ENCODE measurements at regions not wholly inside any gene's neighbourhood (a gene's known extent, or its start where the extent isn't known, plus 50 kb on each side); places are given as distances from the start of the nearest gene placed in this dataset.

GRCh38 chr21:43351501-43352153 is 75.3 kb downstream of the SIK1 start:
- TF ChIP-seq CTCF (conservative IDR thresholded peaks at IDR 0.05; ENCODE audit: low read depth, low read length) (no peak), EZH2phosphoT487 (IDR thresholded peaks at IDR 0.05; ENCODE audit: borderline replicate concordance, low read length) (no peak)
